HepG2 (cell line): ENCODE measurements at regions not wholly inside any gene's neighbourhood (a gene's known extent, or its start where the extent isn't known, plus 50 kb on each side); places are given as distances from the start of the nearest gene placed in this dataset.

Experiments used
- ATAC-seq: fragments of 200-7000 bp; cut with Tn5 transposase; 3 replicates; pipeline ENCODE4 v1.9.1; 2020; ENCODE audit warnings: mild to moderate bottlenecking, moderate library complexity
- BruUV-seq: library from RNA; stranded (reverse); fragments of 400-500 nt; replicated peaks from 2 replicates; lab custom pipeline; 2021; lab: Mats Ljungman, UMichigan
- CTCF ChIA-PET: fragments of 300-600 bp; formaldehyde crosslinking; extraction: SDS; loops from one replicate; lab custom pipeline; 2021; ENCODE audit warnings: low total read pairs, inconsistent platforms, low intra/inter-chr PET ratio; lab: Yijun Ruan, JAX
- POLR2A ChIA-PET: fragments of 350-600 bp; sonication (Branson Sonifier 250); formaldehyde crosslinking; loops from one replicate; lab custom pipeline; 2020; ENCODE audit warnings: antibody characterized with exemption, inconsistent platforms; lab: Yijun Ruan, JAX
- DNase-seq: peaks from one replicate; pipeline ENCODE4 v3.0.0-alpha.2; 2015; ENCODE audit warnings: low spot score
- FAIRE-seq: peaks from 3 replicates; lab custom pipeline; 2011; peaks lifted over from hg19 to GRCh38; lab: Jason Lieb, UNC
- H2AFZ ChIP-seq: one replicate; pipeline ENCODE4 v1.6.1; 2011; ENCODE audit warnings: low read length, inconsistent platforms
- H3K27ac ChIP-seq: fragments of 300-600 bp; 3 replicates; pipeline ENCODE4 v1.8.0; 2011; ENCODE audit warnings: mixed run types, mild to moderate bottlenecking, mixed read lengths, low read length, inconsistent platforms; ENCODE audit not compliant: insufficient read depth; ENCODE audit errors: extremely low read length
- H3K27me3 ChIP-seq, 2 experiments: fragments of 200-600 bp in 1 of 2; 2 replicates in 1 of 2; 3 replicates in 1 of 2; pipeline versions ENCODE4 v1.6.0 to v1.8.0; 2011; ENCODE audit warnings: low read length in 2 of 2, mild to moderate bottlenecking in 2 of 2, moderate library complexity in 2 of 2, inconsistent platforms in 1 of 2; ENCODE audit not compliant: insufficient read depth in 2 of 2, control insufficient read depth in 1 of 2
- H3K36me3 ChIP-seq, 2 experiments: fragments of 200-600 bp in 1 of 2; replicated peaks in 1 of 2; 2 replicates in 1 of 2; 3 replicates in 1 of 2; pipeline versions ENCODE4 v1.5.1 to v1.8.0; 2011; ENCODE audit warnings: low read length in 2 of 2, inconsistent platforms in 1 of 2; ENCODE audit not compliant: insufficient read depth in 2 of 2, control insufficient read depth in 1 of 2
- H3K4me1 ChIP-seq: 2 replicates; pipeline ENCODE4 v1.5.1; 2012; ENCODE audit warnings: low read length, inconsistent platforms; ENCODE audit not compliant: insufficient read depth
- H3K4me2 ChIP-seq: 2 replicates; pipeline ENCODE4 v1.6.0; 2011; ENCODE audit warnings: low read depth, low read length, inconsistent platforms
- H3K4me3 ChIP-seq, 3 experiments: fragments of 200-600 bp in 1 of 3; sonication (generic), shearing (Covaris generic) in 1 of 3; replicated peaks in 1 of 3; 2 replicates each; pipeline ENCODE4 v1.5.1; 2011 to 2016; ENCODE audit warnings: low read length in 3 of 3, inconsistent platforms in 2 of 3, low read depth in 2 of 3, mild to moderate bottlenecking in 2 of 3, control low read depth in 1 of 3, mixed read lengths in 1 of 3; ENCODE audit not compliant: insufficient read depth in 1 of 3
- H3K79me2 ChIP-seq: one replicate; pipeline ENCODE4 v1.6.1; 2011; ENCODE audit warnings: low read length, inconsistent platforms; ENCODE audit not compliant: insufficient read depth
- H3K9ac ChIP-seq: 2 replicates; pipeline ENCODE4 v1.6.0; 2011; ENCODE audit warnings: mild to moderate bottlenecking, low read depth, low read length, inconsistent platforms; ENCODE audit not compliant: insufficient read depth
- H3K9me3 ChIP-seq: 2 replicates; pipeline ENCODE4 v1.5.1; 2012; ENCODE audit warnings: mild to moderate bottlenecking, low read length
- H4K20me1 ChIP-seq: 2 replicates; pipeline ENCODE4 v1.6.0; 2011; ENCODE audit warnings: inconsistent platforms, mild to moderate bottlenecking, low read length, moderate library complexity; ENCODE audit not compliant: insufficient read depth
- DBP ChIP-seq: sonication (generic); formaldehyde crosslinking; IDR thresholded peaks from 2 replicates; pipeline ENCODE4 v1.4.0; 2020; ENCODE audit warnings: missing genetic modification reagents; ENCODE audit errors: not compliant biosample characterization
- IKZF4 ChIP-seq: sonication (generic); formaldehyde crosslinking; IDR thresholded peaks from 2 replicates; pipeline ENCODE4 v1.5.1; 2020; ENCODE audit warnings: borderline replicate concordance, mild to moderate bottlenecking, low read depth, missing genetic modification reagents; ENCODE audit errors: not compliant biosample characterization
- KDM1A ChIP-seq: IDR thresholded peaks from 2 replicates; pipeline ENCODE4 v1.6.1; 2016; ENCODE audit warnings: missing compliant biosample characterization
- KDM3A ChIP-seq: IDR thresholded peaks from 2 replicates; pipeline ENCODE4 v1.6.1; 2018; ENCODE audit warnings: low read depth, missing compliant biosample characterization
- MXD4 ChIP-seq: IDR thresholded peaks from 2 replicates; pipeline ENCODE4 v1.6.1; 2016; ENCODE audit warnings: mild to moderate bottlenecking, missing biosample characterization, missing genetic modification reagents
- NR1H2 ChIP-seq: sonication (generic); formaldehyde crosslinking; IDR thresholded peaks from 2 replicates; pipeline ENCODE4 v1.8.1; 2022; ENCODE audit warnings: low read depth, missing genetic modification reagents, borderline replicate concordance
- PHF5A ChIP-seq: IDR thresholded peaks from one replicate; pipeline ENCODE4 v1.6.1; 2018; ENCODE audit warnings: low read depth, missing genetic modification reagents; ENCODE audit not compliant: unreplicated experiment
- RARG ChIP-seq: sonication (generic); formaldehyde crosslinking; IDR thresholded peaks from 2 replicates; pipeline ENCODE4 v1.4.0; 2020; ENCODE audit warnings: low read depth, mild to moderate bottlenecking, missing genetic modification reagents
- ZBTB43 ChIP-seq: sonication (generic); formaldehyde crosslinking; conservative IDR thresholded peaks from 2 replicates; pipeline ENCODE4 v1.4.0; 2020; ENCODE audit warnings: missing genetic modification reagents
- ZFP82 ChIP-seq: sonication (generic); formaldehyde crosslinking; IDR thresholded peaks from 2 replicates; pipeline ENCODE4 v1.5.1; 2020; ENCODE audit warnings: mild to moderate bottlenecking, missing genetic modification reagents, borderline replicate concordance
- ZHX1 ChIP-seq: sonication (generic); formaldehyde crosslinking; IDR thresholded peaks from 2 replicates; pipeline ENCODE4 v1.8.1; 2022; ENCODE audit warnings: low read depth, mild to moderate bottlenecking, missing genetic modification reagents
- ZNF225 ChIP-seq: sonication (generic); formaldehyde crosslinking; IDR thresholded peaks from 2 replicates; pipeline ENCODE4 v1.4.0; 2020; ENCODE audit warnings: mild to moderate bottlenecking, missing genetic modification reagents
- ZNF329 ChIP-seq: sonication (generic); formaldehyde crosslinking; IDR thresholded peaks from 2 replicates; pipeline ENCODE4 v1.9.0; 2021; ENCODE audit warnings: low read depth, mild to moderate bottlenecking, missing genetic modification reagents
- ZNF484 ChIP-seq: sonication (generic); formaldehyde crosslinking; IDR thresholded peaks from 2 replicates; pipeline ENCODE4 v1.5.1; 2020; ENCODE audit warnings: mild to moderate bottlenecking, low read depth, missing genetic modification reagents, borderline replicate concordance
- ZNF574 ChIP-seq: sonication (generic); formaldehyde crosslinking; IDR thresholded peaks from 2 replicates; pipeline ENCODE4 v1.4.0; 2020; ENCODE audit warnings: missing genetic modification reagents
- ZSCAN30 ChIP-seq: sonication (generic); formaldehyde crosslinking; IDR thresholded peaks from 2 replicates; pipeline ENCODE4 v1.5.0; 2020; ENCODE audit warnings: mild to moderate bottlenecking, missing genetic modification reagents
- WGBS: methylation state at CpG from one replicate; pipeline ENCODE4 v1.1.6; 2017; ENCODE audit warnings: low lambda C conversion rate; 5-methylcytosine and 5-hydroxymethylcytosine counted together
- in situ Hi-C: cut with HindIII; loops from 2 replicates; pipeline ENCODE4 v1.10.0; 2017; ENCODE audit warnings: low pct_unique_long_range_greater_than_20kb; ENCODE audit not compliant: extremely low pct_ligation_motif_present
- intact Hi-C: fragments of 100-400 bp; cut with micrococcal nuclease; formaldehyde crosslinking; loops from one replicate; pipeline ENCODE4 v1.10.0; 2022; ENCODE audit not compliant: unreplicated experiment

GRCh38 chr4:46459308-46459707, 69.4 kb upstream of the GABRA2 start (continued):
- no peak for TF ChIP-seq DBP (CRISPR knock-in tag)

- DNase-seq (no peak), ATAC-seq (no peak)
- Histone ChIP-seq H3K4me1 (no peaks in the 10 kb centered on the region), H3K4me2 (no peak overlapping the region), H4K20me1 (no peaks in the 10 kb centered on the region), H3K27ac (no peak overlapping the region)
- intact Hi-C loops, result no loop called here
- TF ChIP-seq KDM1A (CRISPR knock-in tag) (no peak), IKZF4 (no peak), RARG (CRISPR knock-in tag) (no peak), ZFP82 (CRISPR knock-in tag) (no peak), MXD4 (CRISPR knock-in tag) (no peak), ZHX1 (CRISPR knock-in tag) (no peak), ZSCAN30 (no peak), KDM3A (CRISPR knock-in tag) (no peak), PHF5A (CRISPR knock-in tag) (no peak), ZNF484 (CRISPR knock-in tag) (no peak), ZBTB43 (CRISPR knock-in tag) (no peak), ZNF574 (CRISPR knock-in tag) (no peak), ZNF225 (no peak), NR1H2 (no peak), ZNF329 (CRISPR knock-in tag) (no peak)
- TF ChIP-seq, all 625 proteins: peak for 0
- in situ Hi-C loops, result no loop called here
- no peaks in the 10 kb centered on the region for H3K27me3 ChIP-seq
- H3K79me2 ChIP-seq, result no peaks in the 10 kb centered on the region
- H3K36me3 ChIP-seq, result no peaks in the 10 kb centered on the region
- POLR2A ChIA-PET, result no interaction called here
- CTCF ChIA-PET, result no interaction called here
- no peak for FAIRE-seq
- no peak overlapping the region for H3K4me3 ChIP-seq
- peaks cover 24% of the 10 kb centered on the region for H3K9me3 ChIP-seq
- no peak overlapping the region for H2AFZ ChIP-seq
- H3K9ac ChIP-seq, result no peak overlapping the region
- no TSS peak for BruUV-seq
- 100% methylated on average over 1 of the region's 1 CpG for WGBS
Measured at GRCh38 chr4:46450556-46450955, 60.6 kb upstream of the GABRA2 start.
